ENCODE measurements at regions not wholly inside any gene's neighbourhood (a gene's known extent, or its start where the extent isn't known, plus 50 kb on each side); places are given as distances from the start of the nearest gene placed in this dataset.

GRCh38 chr5:4128994-4129393 lies 533.4 kb downstream of the IRX1 start:
- Histone ChIP-seq H3K9me3 (ENCODE audit: control insufficient read depth, low read length) (peaks cover 7% of the 10 kb centered on the region), H3K27me3 (replicated peaks; ENCODE audit: control insufficient read depth, insufficient read depth, low read length) (no peaks in the 10 kb centered on the region), H3K4me1 (ENCODE audit: control insufficient read depth, insufficient read depth, low read length) (no peaks in the 10 kb centered on the region), H3K9ac (ENCODE audit: low read length) (no peak overlapping the region), H3K4me3 (ENCODE audit: low read length) (no peak overlapping the region), H3K36me3 (ENCODE audit: control insufficient read depth, insufficient read depth, low read length, severe bottlenecking) (no peaks in the 10 kb centered on the region)
- no peak for DNase-seq (ENCODE audit: low read depth)

- no peak for DNase-seq (ENCODE audit: low read depth)
- no peaks in the 10 kb centered on the region for H3K4me1 ChIP-seq (ENCODE audit: control insufficient read depth, insufficient read depth, low read length)
- H3K36me3 ChIP-seq (ENCODE audit: control insufficient read depth, insufficient read depth, low read length, severe bottlenecking): no peaks in the 10 kb centered on the region
- no peaks in the 10 kb centered on the region for H3K27me3 ChIP-seq (replicated peaks; ENCODE audit: control insufficient read depth, insufficient read depth, low read length)
- no peak overlapping the region for H3K4me3 ChIP-seq (ENCODE audit: low read length)
- no peak overlapping the region for H3K9ac ChIP-seq (ENCODE audit: low read length)
- peaks cover 7% of the 10 kb centered on the region for H3K9me3 ChIP-seq (ENCODE audit: control insufficient read depth, low read length)
Observed at GRCh38 chr5:4129523-4129922, 533.9 kb downstream of the IRX1 start.

- DNase-seq (ENCODE audit: low read depth): no peak
- Histone ChIP-seq H3K9ac (ENCODE audit: low read length) (no peak overlapping the region), H3K27me3 (replicated peaks; ENCODE audit: control insufficient read depth, insufficient read depth, low read length) (no peaks in the 10 kb centered on the region), H3K4me1 (ENCODE audit: control insufficient read depth, insufficient read depth, low read length) (no peaks in the 10 kb centered on the region), H3K36me3 (ENCODE audit: control insufficient read depth, insufficient read depth, low read length, severe bottlenecking) (no peaks in the 10 kb centered on the region), H3K4me3 (ENCODE audit: low read length) (no peak overlapping the region), H3K9me3 (ENCODE audit: control insufficient read depth, low read length) (peaks cover 7% of the 10 kb centered on the region)
Observed at GRCh38 chr5:4130819-4131218, 535.2 kb downstream of the IRX1 start.

GRCh38 chr5:4137781-4138180 lies 542.1 kb downstream of the IRX1 start:
- Histone ChIP-seq H3K9me3 (ENCODE audit: control insufficient read depth, low read length) (no peaks in the 10 kb centered on the region), H3K4me1 (ENCODE audit: control insufficient read depth, insufficient read depth, low read length) (no peaks in the 10 kb centered on the region), H3K36me3 (ENCODE audit: control insufficient read depth, insufficient read depth, low read length, severe bottlenecking) (no peaks in the 10 kb centered on the region), H3K27me3 (replicated peaks; ENCODE audit: control insufficient read depth, insufficient read depth, low read length) (no peaks in the 10 kb centered on the region), H3K9ac (ENCODE audit: low read length) (no peak overlapping the region), H3K4me3 (ENCODE audit: low read length) (no peak overlapping the region)
- DNase-seq (ENCODE audit: low read depth): no peak

GRCh38 chr5:4142842-4143241 lies 547.2 kb downstream of the IRX1 start:
- no peaks in the 10 kb centered on the region for H3K36me3 ChIP-seq (ENCODE audit: control insufficient read depth, insufficient read depth, low read length, severe bottlenecking)
- no peaks in the 10 kb centered on the region for H3K27me3 ChIP-seq (replicated peaks; ENCODE audit: control insufficient read depth, insufficient read depth, low read length)
- DNase-seq (ENCODE audit: low read depth): no peak
- H3K4me3 ChIP-seq (ENCODE audit: low read length): no peak overlapping the region
- no peaks in the 10 kb centered on the region for H3K9me3 ChIP-seq (ENCODE audit: control insufficient read depth, low read length)
- H3K4me1 ChIP-seq (ENCODE audit: control insufficient read depth, insufficient read depth, low read length): no peaks in the 10 kb centered on the region
- H3K9ac ChIP-seq (ENCODE audit: low read length): no peak overlapping the region

GRCh38 chr5:4144411-4145007 lies 548.9 kb downstream of the IRX1 start:
- no peaks in the 10 kb centered on the region for H3K4me1 ChIP-seq (ENCODE audit: control insufficient read depth, insufficient read depth, low read length)
- H3K9ac ChIP-seq (ENCODE audit: low read length): no peak overlapping the region
- DNase-seq (ENCODE audit: low read depth): no peak
- H3K4me3 ChIP-seq (ENCODE audit: low read length): no peak overlapping the region
- no peaks in the 10 kb centered on the region for H3K27me3 ChIP-seq (replicated peaks; ENCODE audit: control insufficient read depth, insufficient read depth, low read length)
- H3K9me3 ChIP-seq (ENCODE audit: control insufficient read depth, low read length): no peaks in the 10 kb centered on the region
- H3K36me3 ChIP-seq (ENCODE audit: control insufficient read depth, insufficient read depth, low read length, severe bottlenecking): no peaks in the 10 kb centered on the region

- Histone ChIP-seq H3K4me3 (ENCODE audit: low read length) (no peak overlapping the region), H3K36me3 (ENCODE audit: control insufficient read depth, insufficient read depth, low read length, severe bottlenecking) (no peaks in the 10 kb centered on the region), H3K9ac (ENCODE audit: low read length) (no peak overlapping the region), H3K4me1 (ENCODE audit: control insufficient read depth, insufficient read depth, low read length) (no peaks in the 10 kb centered on the region), H3K27me3 (replicated peaks; ENCODE audit: control insufficient read depth, insufficient read depth, low read length) (no peaks in the 10 kb centered on the region), H3K9me3 (ENCODE audit: control insufficient read depth, low read length) (no peaks in the 10 kb centered on the region)
- no peak for DNase-seq (ENCODE audit: low read depth)
Observed at GRCh38 chr5:4145511-4145910, 549.9 kb downstream of the IRX1 start.

- no peaks in the 10 kb centered on the region for H3K9me3 ChIP-seq (ENCODE audit: control insufficient read depth, low read length)
- no peak overlapping the region for H3K9ac ChIP-seq (ENCODE audit: low read length)
- no peaks in the 10 kb centered on the region for H3K4me1 ChIP-seq (ENCODE audit: control insufficient read depth, insufficient read depth, low read length)
- H3K36me3 ChIP-seq (ENCODE audit: control insufficient read depth, insufficient read depth, low read length, severe bottlenecking): no peaks in the 10 kb centered on the region
- no peak for DNase-seq (ENCODE audit: low read depth)
- no peak overlapping the region for H3K4me3 ChIP-seq (ENCODE audit: low read length)
- no peaks in the 10 kb centered on the region for H3K27me3 ChIP-seq (replicated peaks; ENCODE audit: control insufficient read depth, insufficient read depth, low read length)
Observed at GRCh38 chr5:4148009-4148408, 552.4 kb downstream of the IRX1 start.

- DNase-seq (ENCODE audit: low read depth): no peak
- Histone ChIP-seq H3K9me3 (ENCODE audit: control insufficient read depth, low read length) (no peaks in the 10 kb centered on the region), H3K4me1 (ENCODE audit: control insufficient read depth, insufficient read depth, low read length) (no peaks in the 10 kb centered on the region), H3K9ac (ENCODE audit: low read length) (no peak overlapping the region), H3K27me3 (replicated peaks; ENCODE audit: control insufficient read depth, insufficient read depth, low read length) (no peaks in the 10 kb centered on the region), H3K36me3 (ENCODE audit: control insufficient read depth, insufficient read depth, low read length, severe bottlenecking) (no peaks in the 10 kb centered on the region), H3K4me3 (ENCODE audit: low read length) (no peak overlapping the region)
Observed at GRCh38 chr5:4150067-4150466, 554.4 kb downstream of the IRX1 start.

- no peaks in the 10 kb centered on the region for H3K36me3 ChIP-seq (ENCODE audit: control insufficient read depth, insufficient read depth, low read length, severe bottlenecking)
- DNase-seq (ENCODE audit: low read depth): no peak
- H3K4me1 ChIP-seq (ENCODE audit: control insufficient read depth, insufficient read depth, low read length): no peaks in the 10 kb centered on the region
- no peaks in the 10 kb centered on the region for H3K27me3 ChIP-seq (replicated peaks; ENCODE audit: control insufficient read depth, insufficient read depth, low read length)
- no peak overlapping the region for H3K9ac ChIP-seq (ENCODE audit: low read length)
- no peak overlapping the region for H3K4me3 ChIP-seq (ENCODE audit: low read length)
- peaks cover 5% of the 10 kb centered on the region for H3K9me3 ChIP-seq (ENCODE audit: control insufficient read depth, low read length)
Observed at GRCh38 chr5:4156153-4156552, 560.5 kb downstream of the IRX1 start.

GRCh38 chr5:4156889-4157288 lies 561.3 kb downstream of the IRX1 start:
- Histone ChIP-seq H3K4me3 (ENCODE audit: low read length) (no peak overlapping the region), H3K4me1 (ENCODE audit: control insufficient read depth, insufficient read depth, low read length) (no peaks in the 10 kb centered on the region), H3K9ac (ENCODE audit: low read length) (no peak overlapping the region), H3K27me3 (replicated peaks; ENCODE audit: control insufficient read depth, insufficient read depth, low read length) (no peaks in the 10 kb centered on the region), H3K36me3 (ENCODE audit: control insufficient read depth, insufficient read depth, low read length, severe bottlenecking) (no peaks in the 10 kb centered on the region), H3K9me3 (ENCODE audit: control insufficient read depth, low read length) (peaks cover 9% of the 10 kb centered on the region)
- no peak for DNase-seq (ENCODE audit: low read depth)

GRCh38 chr5:4158750-4159447 lies 563.3 kb downstream of the IRX1 start:
- Histone ChIP-seq H3K9ac (ENCODE audit: low read length) (no peak overlapping the region), H3K4me1 (ENCODE audit: control insufficient read depth, insufficient read depth, low read length) (no peaks in the 10 kb centered on the region), H3K4me3 (ENCODE audit: low read length) (no peak overlapping the region), H3K36me3 (ENCODE audit: control insufficient read depth, insufficient read depth, low read length, severe bottlenecking) (no peaks in the 10 kb centered on the region), H3K9me3 (ENCODE audit: control insufficient read depth, low read length) (peaks cover 11% of the 10 kb centered on the region), H3K27me3 (replicated peaks; ENCODE audit: control insufficient read depth, insufficient read depth, low read length) (no peaks in the 10 kb centered on the region)
- DNase-seq (ENCODE audit: low read depth): no peak

Data from adipocyte (in vitro differentiated cells).